ENCODE measurements at regions not wholly inside any gene's neighbourhood (a gene's known extent, or its start where the extent isn't known, plus 50 kb on each side); places are given as distances from the start of the nearest gene placed in this dataset.

DNA sequence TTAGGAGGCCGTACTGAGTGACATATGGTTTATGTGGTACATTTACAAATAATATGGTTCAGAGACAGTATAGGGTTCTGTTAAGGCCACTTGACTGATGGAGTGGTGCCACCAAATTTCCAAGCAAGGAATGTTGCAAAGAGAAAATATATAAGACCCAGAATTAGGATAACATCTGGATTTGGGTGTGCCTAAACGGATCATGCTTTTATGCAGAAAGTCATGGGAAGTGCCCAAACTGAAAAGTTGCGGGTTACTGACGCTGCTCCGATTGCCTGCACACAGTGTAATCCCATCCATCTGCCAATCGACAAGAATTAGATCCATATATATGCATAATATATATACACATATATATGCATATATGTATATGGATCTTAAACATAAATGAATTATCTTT lies 138.4 kb upstream of the DCN start:
- H3K9me3 ChIP-seq, result no peaks in the 10 kb centered on the region
- intact Hi-C loops (cut with DNase I), result no loop called here
- no peak for TF ChIP-seq POLR2A (IDR thresholded peaks at IDR 0.05)
- no peak for TF ChIP-seq CTCF (IDR thresholded peaks at IDR 0.05)
- H3K4me3 ChIP-seq, result no peak overlapping the region
- H3K27me3 ChIP-seq, result peaks cover 0 to 5% of the 10 kb centered on the region in 2 donors
- DNase-seq, result no peak
- no peaks in the 10 kb centered on the region for H3K36me3 ChIP-seq
- no peaks in the 10 kb centered on the region for H3K4me1 ChIP-seq
- 81% methylated on average over 6 of the region's 6 CpGs for WGBS (ENCODE audit: insufficient coverage, low coverage, low lambda C conversion rate, missing lambda C conversion rate)
- no peak overlapping the region for H3K27ac ChIP-seq
- no peak for ATAC-seq

DNA sequence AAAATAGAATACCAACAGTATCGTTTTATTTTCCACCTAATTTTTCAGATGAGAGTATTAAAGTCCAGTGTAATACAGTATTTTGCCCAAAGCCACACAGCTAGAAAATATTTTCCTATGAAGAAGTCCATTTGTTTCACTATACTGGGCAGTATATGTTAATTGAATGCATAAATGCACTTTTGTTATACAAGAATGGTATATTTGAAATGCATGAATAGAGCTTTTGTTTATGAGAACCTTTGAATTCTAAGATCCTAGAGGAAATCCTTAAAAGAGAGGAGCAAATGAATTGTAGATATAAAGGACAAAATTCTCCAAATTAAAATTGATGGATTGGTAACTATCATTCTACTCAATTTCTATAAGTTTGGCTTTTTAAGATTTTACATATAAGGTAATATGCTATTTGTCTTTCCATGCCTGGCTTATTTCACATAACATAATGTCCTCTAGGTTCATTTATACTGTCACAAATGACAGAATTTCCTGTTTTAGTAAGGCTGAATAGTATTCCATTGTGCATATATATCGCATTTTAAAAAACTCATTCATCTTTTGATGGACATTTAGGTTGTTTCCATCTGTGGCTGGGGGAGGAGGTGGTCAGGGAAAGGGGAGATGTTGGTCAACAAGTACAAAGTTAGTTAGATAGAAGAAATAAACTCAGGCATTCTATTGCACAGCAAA lies 136.6 kb upstream of the DCN start:
- 49% methylated on average over 2 of the region's 2 CpGs for WGBS (ENCODE audit: insufficient coverage, low coverage, low lambda C conversion rate, missing lambda C conversion rate)

DNA sequence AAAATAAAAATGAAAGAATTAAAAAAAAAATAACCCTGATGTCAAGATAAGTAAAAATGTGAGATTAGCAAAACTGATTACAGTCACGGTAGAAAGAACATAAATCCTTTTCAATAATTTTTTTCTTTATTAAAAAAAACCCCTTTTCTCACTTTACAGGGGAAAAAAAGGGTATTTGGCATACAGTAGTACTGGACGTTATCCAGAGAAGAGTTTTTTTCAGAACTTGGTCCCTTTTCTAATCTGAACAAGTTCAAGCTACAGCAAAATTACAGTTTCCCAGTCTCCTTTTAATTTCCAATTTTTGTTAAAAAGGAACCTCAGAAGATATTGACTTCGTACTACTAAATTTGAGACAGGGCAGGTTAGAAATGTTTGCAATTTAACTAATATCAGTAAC lies 134.7 kb upstream of the DCN start:
- WGBS (ENCODE audit: insufficient coverage, low coverage, low lambda C conversion rate, missing lambda C conversion rate), result 42% methylated on average over 3 of the region's 3 CpGs
- no peaks in the 10 kb centered on the region for H3K9me3 ChIP-seq
- no peak for TF ChIP-seq POLR2A (IDR thresholded peaks at IDR 0.05)
- TF ChIP-seq CTCF (IDR thresholded peaks at IDR 0.05), result no peak
- intact Hi-C loops (cut with DNase I), result no loop called here
- peaks cover 0 to 5% of the 10 kb centered on the region in 2 donors for H3K27me3 ChIP-seq
- no peak for DNase-seq
- no peak overlapping the region for H3K27ac ChIP-seq
- ATAC-seq, result no peak
- no peaks in the 10 kb centered on the region for H3K4me1 ChIP-seq
- no peak overlapping the region for H3K4me3 ChIP-seq
- no peaks in the 10 kb centered on the region for H3K36me3 ChIP-seq

More for the DNA sequence above, 136.6 kb upstream of the DCN start:
- intact Hi-C loops (cut with DNase I), result no loop called here
- Histone ChIP-seq H3K4me1 (no peaks in the 10 kb centered on the region), H3K27me3 (peaks cover 0 to 5% of the 10 kb centered on the region in 2 donors), H3K9me3 (no peaks in the 10 kb centered on the region), H3K36me3 (no peaks in the 10 kb centered on the region), H3K4me3 (no peak overlapping the region), H3K27ac (no peak overlapping the region)
- ATAC-seq (no peak), DNase-seq (no peak)
- TF ChIP-seq POLR2A (IDR thresholded peaks at IDR 0.05), result no peak
- TF ChIP-seq CTCF (IDR thresholded peaks at IDR 0.05), result no peak

- ATAC-seq (no peak), DNase-seq (no peak)
- Histone ChIP-seq H3K9me3 (no peaks in the 10 kb centered on the region), H3K4me3 (no peak overlapping the region), H3K27me3 (peaks cover 0 to 5% of the 10 kb centered on the region in 2 donors), H3K4me1 (no peaks in the 10 kb centered on the region), H3K36me3 (no peaks in the 10 kb centered on the region), H3K27ac (no peak overlapping the region)
- TF ChIP-seq POLR2A (IDR thresholded peaks at IDR 0.05), result no peak
- TF ChIP-seq CTCF (IDR thresholded peaks at IDR 0.05), result no peak
- WGBS (ENCODE audit: insufficient coverage, low coverage, low lambda C conversion rate, missing lambda C conversion rate), result 46% methylated on average over 2 of the region's 2 CpGs
- intact Hi-C loops (cut with DNase I), result no loop called here
Observed at GRCh38 chr12:91316907-91317269, 134.3 kb upstream of the DCN start.

Data from right lobe of liver (tissue), 6 donors.